ENCODE measurements at regions not wholly inside any gene's neighbourhood (a gene's known extent, or its start where the extent isn't known, plus 50 kb on each side); places are given as distances from the start of the nearest gene placed in this dataset.

GRCh38 chr10:125344573-125345171 lies 184.3 kb upstream of the CTBP2 start:
- peak overlapping the region; percentile 58 for H3K4me3 ChIP-seq (ENCODE audit: low read length)
- no peaks in the 10 kb centered on the region for H3K9me3 ChIP-seq (ENCODE audit: control insufficient read depth, low read length)
- no peaks in the 10 kb centered on the region for H3K36me3 ChIP-seq (ENCODE audit: control insufficient read depth, insufficient read depth, low read length)
- H3K27me3 ChIP-seq (ENCODE audit: control insufficient read depth, insufficient read depth, low read length): no peaks in the 10 kb centered on the region
- no peaks in the 10 kb centered on the region for H3K4me1 ChIP-seq (ENCODE audit: control insufficient read depth, insufficient read depth, low read length)
- H3K9ac ChIP-seq (ENCODE audit: low read length): peak overlapping the region; percentile 44

DNA sequence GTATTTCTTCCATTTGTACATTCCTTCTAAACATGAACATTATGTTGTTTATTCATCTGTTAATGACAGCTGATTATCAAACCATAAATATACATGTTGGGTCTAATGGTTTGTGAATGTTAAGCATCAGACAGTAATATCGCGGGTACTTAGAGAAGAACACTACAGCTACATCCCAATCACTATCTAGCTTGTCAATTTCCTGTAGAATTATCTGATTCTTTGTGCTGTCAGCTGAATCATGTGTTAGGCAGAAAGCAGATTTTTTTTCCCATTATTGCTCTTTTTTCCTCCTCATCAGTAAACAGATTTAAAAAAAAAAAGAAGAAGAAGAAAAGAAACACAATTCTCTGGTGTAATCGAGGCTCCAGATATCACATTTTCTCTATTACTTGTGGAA lies 183.6 kb upstream of the CTBP2 start:
- H3K4me1 ChIP-seq (ENCODE audit: control insufficient read depth, insufficient read depth, low read length): no peaks in the 10 kb centered on the region
- no peak overlapping the region for H3K9ac ChIP-seq (ENCODE audit: low read length)
- no peak overlapping the region for H3K4me3 ChIP-seq (ENCODE audit: low read length)
- no peaks in the 10 kb centered on the region for H3K9me3 ChIP-seq (ENCODE audit: control insufficient read depth, low read length)
- H3K27me3 ChIP-seq (ENCODE audit: control insufficient read depth, insufficient read depth, low read length): no peaks in the 10 kb centered on the region
- H3K36me3 ChIP-seq (ENCODE audit: control insufficient read depth, insufficient read depth, low read length): no peaks in the 10 kb centered on the region

GRCh38 chr10:125343118-125343925 lies 183.0 kb upstream of the CTBP2 start:
- no peaks in the 10 kb centered on the region for H3K9me3 ChIP-seq (ENCODE audit: control insufficient read depth, low read length)
- no peaks in the 10 kb centered on the region for H3K27me3 ChIP-seq (ENCODE audit: control insufficient read depth, insufficient read depth, low read length)
- H3K4me3 ChIP-seq (ENCODE audit: low read length): no peak overlapping the region
- no peak overlapping the region for H3K9ac ChIP-seq (ENCODE audit: low read length)
- no peaks in the 10 kb centered on the region for H3K36me3 ChIP-seq (ENCODE audit: control insufficient read depth, insufficient read depth, low read length)
- H3K4me1 ChIP-seq (ENCODE audit: control insufficient read depth, insufficient read depth, low read length): no peaks in the 10 kb centered on the region

GRCh38 chr10:125341611-125342010 lies 181.2 kb upstream of the CTBP2 start:
- Histone ChIP-seq H3K4me1 (ENCODE audit: control insufficient read depth, insufficient read depth, low read length) (no peaks in the 10 kb centered on the region), H3K4me3 (ENCODE audit: low read length) (no peak overlapping the region), H3K9ac (ENCODE audit: low read length) (no peak overlapping the region), H3K9me3 (ENCODE audit: control insufficient read depth, low read length) (no peaks in the 10 kb centered on the region), H3K27me3 (ENCODE audit: control insufficient read depth, insufficient read depth, low read length) (no peaks in the 10 kb centered on the region), H3K36me3 (ENCODE audit: control insufficient read depth, insufficient read depth, low read length) (no peaks in the 10 kb centered on the region)

DNA sequence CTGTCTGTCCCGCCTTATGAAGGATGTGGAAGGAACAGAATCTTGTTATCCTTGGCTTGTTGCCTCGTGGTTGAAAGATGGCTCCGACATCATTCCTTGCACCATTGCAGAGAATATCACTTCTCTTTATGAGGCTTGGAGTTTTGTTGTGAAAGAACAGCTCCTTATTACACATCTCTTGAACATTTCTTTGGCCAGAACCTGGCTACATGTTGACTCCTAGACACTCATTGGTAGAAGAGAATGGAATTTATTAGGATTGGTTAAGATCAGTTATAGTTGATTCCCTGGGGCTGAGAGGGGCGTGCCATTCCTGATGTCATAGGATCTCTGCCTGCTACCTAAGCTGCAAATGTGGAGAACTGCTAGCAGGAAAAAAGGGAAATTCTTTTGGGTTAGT lies 180.5 kb upstream of the CTBP2 start:
- H3K9ac ChIP-seq (ENCODE audit: low read length): no peak overlapping the region
- no peak overlapping the region for H3K4me3 ChIP-seq (ENCODE audit: low read length)
- no peaks in the 10 kb centered on the region for H3K27me3 ChIP-seq (ENCODE audit: control insufficient read depth, insufficient read depth, low read length)
- no peaks in the 10 kb centered on the region for H3K36me3 ChIP-seq (ENCODE audit: control insufficient read depth, insufficient read depth, low read length)
- no peaks in the 10 kb centered on the region for H3K9me3 ChIP-seq (ENCODE audit: control insufficient read depth, low read length)
- H3K4me1 ChIP-seq (ENCODE audit: control insufficient read depth, insufficient read depth, low read length): no peaks in the 10 kb centered on the region

DNA sequence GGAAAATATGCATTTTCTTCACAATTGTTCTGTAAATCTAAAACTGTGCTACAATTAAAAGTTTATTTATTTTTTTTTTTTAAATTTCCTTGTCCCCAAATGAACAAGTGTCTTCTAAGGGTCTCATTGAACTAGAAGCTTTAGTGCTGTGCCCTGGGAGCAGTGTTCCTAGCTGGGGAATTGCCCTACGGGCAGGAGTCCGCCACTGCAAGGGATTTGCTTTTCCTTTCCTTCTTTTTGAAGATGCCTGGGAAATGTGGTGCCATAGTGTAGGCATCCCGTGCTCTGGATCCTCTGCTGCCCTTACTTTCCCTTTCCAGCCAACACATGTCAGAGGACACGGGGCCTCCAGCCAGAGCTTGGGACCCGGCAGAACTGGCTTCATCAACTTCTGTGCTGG lies 177.1 kb upstream of the CTBP2 start:
- H3K4me1 ChIP-seq (ENCODE audit: control insufficient read depth, insufficient read depth, low read length): no peaks in the 10 kb centered on the region
- H3K4me3 ChIP-seq (ENCODE audit: low read length): no peak overlapping the region
- no peak overlapping the region for H3K9ac ChIP-seq (ENCODE audit: low read length)
- no peaks in the 10 kb centered on the region for H3K9me3 ChIP-seq (ENCODE audit: control insufficient read depth, low read length)
- no peaks in the 10 kb centered on the region for H3K36me3 ChIP-seq (ENCODE audit: control insufficient read depth, insufficient read depth, low read length)
- no peaks in the 10 kb centered on the region for H3K27me3 ChIP-seq (ENCODE audit: control insufficient read depth, insufficient read depth, low read length)

- H3K4me3 ChIP-seq (ENCODE audit: low read length): no peak overlapping the region
- H3K4me1 ChIP-seq (ENCODE audit: control insufficient read depth, insufficient read depth, low read length): no peaks in the 10 kb centered on the region
- H3K9me3 ChIP-seq (ENCODE audit: control insufficient read depth, low read length): no peaks in the 10 kb centered on the region
- no peaks in the 10 kb centered on the region for H3K36me3 ChIP-seq (ENCODE audit: control insufficient read depth, insufficient read depth, low read length)
- no peak overlapping the region for H3K9ac ChIP-seq (ENCODE audit: low read length)
- H3K27me3 ChIP-seq (ENCODE audit: control insufficient read depth, insufficient read depth, low read length): no peaks in the 10 kb centered on the region
Measured at GRCh38 chr10:125334545-125334944, 174.2 kb upstream of the CTBP2 start.

GRCh38 chr10:125333769-125334168 lies 173.4 kb upstream of the CTBP2 start:
- Histone ChIP-seq H3K4me1 (ENCODE audit: control insufficient read depth, insufficient read depth, low read length) (no peaks in the 10 kb centered on the region), H3K36me3 (ENCODE audit: control insufficient read depth, insufficient read depth, low read length) (no peaks in the 10 kb centered on the region), H3K9me3 (ENCODE audit: control insufficient read depth, low read length) (no peaks in the 10 kb centered on the region), H3K27me3 (ENCODE audit: control insufficient read depth, insufficient read depth, low read length) (no peaks in the 10 kb centered on the region), H3K4me3 (ENCODE audit: low read length) (no peak overlapping the region), H3K9ac (ENCODE audit: low read length) (no peak overlapping the region)

DNA sequence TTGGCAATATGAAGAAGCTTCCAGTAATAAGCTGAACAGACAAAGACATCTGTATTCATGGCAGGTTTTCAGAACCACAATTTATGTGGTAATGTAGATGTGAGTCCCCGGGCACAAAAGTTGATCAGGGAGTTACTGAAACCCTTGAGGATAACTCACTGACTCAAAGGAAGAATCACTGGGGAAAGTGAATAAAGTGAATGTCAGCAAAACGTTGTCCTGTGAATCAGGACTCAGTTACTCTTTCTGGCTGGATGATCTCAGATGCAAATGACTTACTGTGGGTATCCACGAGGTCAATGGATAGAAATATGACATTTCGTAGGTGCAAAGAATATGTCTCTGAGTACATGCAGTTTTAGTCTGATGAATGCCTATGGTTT lies 172.8 kb upstream of the CTBP2 start:
- Histone ChIP-seq H3K9ac (ENCODE audit: low read length) (no peak overlapping the region), H3K4me3 (ENCODE audit: low read length) (no peak overlapping the region), H3K27me3 (ENCODE audit: control insufficient read depth, insufficient read depth, low read length) (no peaks in the 10 kb centered on the region), H3K36me3 (ENCODE audit: control insufficient read depth, insufficient read depth, low read length) (no peaks in the 10 kb centered on the region), H3K9me3 (ENCODE audit: control insufficient read depth, low read length) (no peaks in the 10 kb centered on the region), H3K4me1 (ENCODE audit: control insufficient read depth, insufficient read depth, low read length) (no peaks in the 10 kb centered on the region)

GRCh38 chr10:125332548-125333208 lies 172.3 kb upstream of the CTBP2 start:
- Histone ChIP-seq H3K9me3 (ENCODE audit: control insufficient read depth, low read length) (no peaks in the 10 kb centered on the region), H3K4me3 (ENCODE audit: low read length) (no peak overlapping the region), H3K4me1 (ENCODE audit: control insufficient read depth, insufficient read depth, low read length) (no peaks in the 10 kb centered on the region), H3K27me3 (ENCODE audit: control insufficient read depth, insufficient read depth, low read length) (no peaks in the 10 kb centered on the region), H3K36me3 (ENCODE audit: control insufficient read depth, insufficient read depth, low read length) (no peaks in the 10 kb centered on the region), H3K9ac (ENCODE audit: low read length) (no peak overlapping the region)

GRCh38 chr10:125331056-125331455 lies 170.7 kb upstream of the CTBP2 start:
- H3K9me3 ChIP-seq (ENCODE audit: control insufficient read depth, low read length): no peaks in the 10 kb centered on the region
- no peaks in the 10 kb centered on the region for H3K4me1 ChIP-seq (ENCODE audit: control insufficient read depth, insufficient read depth, low read length)
- H3K9ac ChIP-seq (ENCODE audit: low read length): no peak overlapping the region
- no peak overlapping the region for H3K4me3 ChIP-seq (ENCODE audit: low read length)
- no peaks in the 10 kb centered on the region for H3K36me3 ChIP-seq (ENCODE audit: control insufficient read depth, insufficient read depth, low read length)
- H3K27me3 ChIP-seq (ENCODE audit: control insufficient read depth, insufficient read depth, low read length): no peaks in the 10 kb centered on the region

GRCh38 chr10:125329056-125329455 lies 168.7 kb upstream of the CTBP2 start:
- Histone ChIP-seq H3K9me3 (ENCODE audit: control insufficient read depth, low read length) (no peaks in the 10 kb centered on the region), H3K36me3 (ENCODE audit: control insufficient read depth, insufficient read depth, low read length) (no peaks in the 10 kb centered on the region), H3K4me3 (ENCODE audit: low read length) (no peak overlapping the region), H3K27me3 (ENCODE audit: control insufficient read depth, insufficient read depth, low read length) (no peaks in the 10 kb centered on the region), H3K4me1 (ENCODE audit: control insufficient read depth, insufficient read depth, low read length) (no peaks in the 10 kb centered on the region), H3K9ac (ENCODE audit: low read length) (no peak overlapping the region)

Measured in mucosa of stomach (tissue), 1 donor.